GM23338 (cell line): ENCODE measurements at regions not wholly inside any gene's neighbourhood (a gene's known extent, or its start where the extent isn't known, plus 50 kb on each side); places are given as distances from the start of the nearest gene placed in this dataset.

Experiments used
- ATAC-seq: fragments of 200-7000 bp; cut with Tn5 transposase; 3 replicates; pipeline ENCODE4 v1.9.1; 2020
- DNase-seq: peaks from one replicate; pipeline ENCODE4 v3.0.0-alpha.2; 2015; ENCODE audit warnings: low spot score
- H2AFZ ChIP-seq: fragments of 200-600 bp; sonication (generic); 2 replicates; pipeline ENCODE4 v1.8.0; 2016; ENCODE audit warnings: antibody characterized with exemption, mild to moderate bottlenecking, moderate library complexity
- H3F3A ChIP-seq: fragments of 200-600 bp; sonication (generic); replicated peaks from 2 replicates; pipeline ENCODE4 v1.8.0; 2017; ENCODE audit warnings: antibody characterized with exemption, mixed run types, low read depth
- H3K27ac ChIP-seq: fragments of 200-600 bp; sonication (generic); 2 replicates; pipeline ENCODE4 v1.6.1; 2016; ENCODE audit warnings: low read depth
- H3K27me3 ChIP-seq: fragments of 200-600 bp; sonication (generic); 2 replicates; pipeline ENCODE4 v1.8.0; 2016; ENCODE audit warnings: mild to moderate bottlenecking, mixed run types, moderate library complexity; ENCODE audit not compliant: insufficient read depth
- H3K36me3 ChIP-seq: fragments of 200-600 bp; sonication (generic); 2 replicates; pipeline ENCODE4 v1.8.0; 2016; ENCODE audit warnings: mild to moderate bottlenecking; ENCODE audit not compliant: insufficient read depth
- H3K4me1 ChIP-seq: fragments of 200-600 bp; sonication (generic); 2 replicates; pipeline ENCODE4 v1.8.0; 2016; ENCODE audit warnings: mild to moderate bottlenecking, moderate library complexity; ENCODE audit not compliant: insufficient read depth
- H3K4me2 ChIP-seq: fragments of 200-600 bp; sonication (generic); 2 replicates; pipeline ENCODE4 v1.7.1; 2017; ENCODE audit warnings: mixed run types
- H3K4me3 ChIP-seq: fragments of 200-600 bp; sonication (generic); 2 replicates; pipeline ENCODE4 v1.6.1; 2016; ENCODE audit warnings: mixed run types
- H3K79me2 ChIP-seq: fragments of 200-600 bp; sonication (generic); replicated peaks from 2 replicates; pipeline ENCODE4 v1.8.0; 2017; ENCODE audit warnings: mild to moderate bottlenecking; ENCODE audit not compliant: insufficient read depth
- H3K9me2 ChIP-seq: fragments of 200-600 bp; sonication (generic); 2 replicates; pipeline ENCODE4 v1.8.0; 2017; ENCODE audit not compliant: insufficient read depth
- H4K20me1 ChIP-seq: fragments of 200-600 bp; sonication (generic); replicated peaks from 2 replicates; pipeline ENCODE4 v1.8.0; 2017; ENCODE audit warnings: mild to moderate bottlenecking; ENCODE audit not compliant: insufficient read depth
- H3K27ac Mint-ChIP-seq: 2 replicates; pipeline ENCODE4 v1.8.0; 2020; ENCODE audit warnings: inconsistent platforms, mild to moderate bottlenecking, moderate library complexity, mixed read lengths
- H3K27me3 Mint-ChIP-seq: 3 replicates; pipeline ENCODE4 v1.8.0; 2022; ENCODE audit warnings: low read depth, mild to moderate bottlenecking, moderate library complexity, mixed read lengths, inconsistent platforms; ENCODE audit not compliant: insufficient read depth, poor library complexity
- H3K36me3 Mint-ChIP-seq: 3 replicates; pipeline ENCODE4 v1.8.0; 2021; ENCODE audit warnings: low read depth, mild to moderate bottlenecking, inconsistent platforms, moderate library complexity, mixed read lengths
- H3K4me1 Mint-ChIP-seq: 3 replicates; pipeline ENCODE4 v1.8.0; 2020; ENCODE audit warnings: mild to moderate bottlenecking, inconsistent platforms, mixed read lengths
- H3K4me3 Mint-ChIP-seq: 3 replicates; pipeline ENCODE4 v1.8.0; 2021; ENCODE audit warnings: moderate library complexity, mild to moderate bottlenecking, inconsistent platforms, mixed read lengths
- H3K9me3 Mint-ChIP-seq: 3 replicates; pipeline ENCODE4 v1.8.0; 2020; ENCODE audit warnings: moderate library complexity, mild to moderate bottlenecking, inconsistent platforms, mixed read lengths
- CREB1 ChIP-seq: fragments of 250-450 bp; sonication (Bioruptor Pico); IDR thresholded peaks from 2 replicates; pipeline ENCODE4 v1.5.0; 2020; ENCODE audit warnings: low read depth, mild to moderate bottlenecking, moderate library complexity
- CTCF ChIP-seq, 2 experiments: fragments of 200-600 bp in 1 of 2; sonication (generic) in 1 of 2; conservative IDR thresholded peaks; 2 replicates each; pipeline versions ENCODE4 v1.5.1 to v1.6.1; 2016 to 2017; ENCODE audit warnings: antibody characterized with exemption in 2 of 2, low read depth in 2 of 2, mild to moderate bottlenecking in 2 of 2, moderate library complexity in 1 of 2
- EZH2 ChIP-seq: fragments of 200-600 bp; sonication (generic); IDR thresholded peaks from one replicate; pipeline ENCODE4 v1.8.0; 2017; ENCODE audit warnings: antibody characterized with exemption, mild to moderate bottlenecking, low read depth; ENCODE audit not compliant: unreplicated experiment
- JUNB ChIP-seq: IDR thresholded peaks from one replicate; pipeline ENCODE4 v1.6.1; 2016; ENCODE audit warnings: antibody characterized with exemption; ENCODE audit not compliant: unreplicated experiment
- NANOG ChIP-seq: IDR thresholded peaks from 2 replicates; pipeline ENCODE4 v1.6.1; 2016; ENCODE audit warnings: antibody characterized with exemption, borderline replicate concordance
- REST ChIP-seq: IDR thresholded peaks from one replicate; pipeline ENCODE4 v1.6.1; 2018; ENCODE audit warnings: antibody characterized with exemption; ENCODE audit not compliant: unreplicated experiment
- STAT1 ChIP-seq: IDR thresholded peaks from one replicate; pipeline ENCODE4 v1.6.1; 2016; ENCODE audit warnings: antibody characterized with exemption; ENCODE audit not compliant: unreplicated experiment
- ZNF114 ChIP-seq: fragments of 250-450 bp; sonication (Bioruptor Pico); IDR thresholded peaks from 2 replicates; pipeline ENCODE4 v1.5.0; 2020; ENCODE audit warnings: mild to moderate bottlenecking, moderate library complexity
- ZNF331 ChIP-seq: fragments of 250-450 bp; sonication (Bioruptor Pico); IDR thresholded peaks from 2 replicates; pipeline ENCODE4 v1.5.0; 2020; ENCODE audit warnings: low read depth, mild to moderate bottlenecking, moderate library complexity
- ZNF462 ChIP-seq: fragments of 250-450 bp; sonication (Bioruptor Pico); IDR thresholded peaks from 2 replicates; pipeline ENCODE4 v1.5.0; 2020; ENCODE audit warnings: mild to moderate bottlenecking, moderate library complexity

- TF ChIP-seq REST: no peak
Observed at GRCh38 chr19:28670836-28671235, 542.1 kb downstream of the UQCRFS1 start (continued).

- no peak overlapping the region for H3K4me3 Mint-ChIP-seq
- ATAC-seq (no peak), DNase-seq (no peak)
- Histone ChIP-seq H3K27ac (no peak overlapping the region), H3K4me2 (no peak overlapping the region), H3K36me3 (no peaks in the 10 kb centered on the region), H4K20me1 (no peaks in the 10 kb centered on the region), H3K27me3 (no peaks in the 10 kb centered on the region), H2AFZ (no peak overlapping the region), H3K79me2 (no peaks in the 10 kb centered on the region), H3K4me1 (no peaks in the 10 kb centered on the region), H3F3A (no peaks in the 10 kb centered on the region), H3K4me3 (no peak overlapping the region), H3K9me2 (no peaks in the 10 kb centered on the region)
- H3K4me1 Mint-ChIP-seq: no peaks in the 10 kb centered on the region; the same call in 2 of the 3 replicates
- H3K36me3 Mint-ChIP-seq: peaks cover 33% of the 10 kb centered on the region
- H3K9me3 Mint-ChIP-seq: peaks cover 35% of the 10 kb centered on the region
- H3K27ac Mint-ChIP-seq: peak overlapping the region; percentile 49; the same call in 1 of the 2 replicates
- no peaks in the 10 kb centered on the region for H3K27me3 Mint-ChIP-seq
- TF ChIP-seq CREB1 (CRISPR knock-in tag): no peak
- TF ChIP-seq ZNF462 (CRISPR knock-in tag): no peak
- no peak for TF ChIP-seq REST
- no peak for TF ChIP-seq ZNF331 (CRISPR knock-in tag)
- TF ChIP-seq ZNF114: no peak
- no peak for TF ChIP-seq NANOG
- TF ChIP-seq JUNB: no peak
- no peak for TF ChIP-seq STAT1
- TF ChIP-seq CTCF (conservative IDR thresholded peaks at IDR 0.05; ENCODE audit: low read depth in 2 of 2): no peak
- TF ChIP-seq EZH2: no peak
Observed at GRCh38 chr19:28669804-28670203, 543.1 kb downstream of the UQCRFS1 start.
